ENCODE measurements at regions not wholly inside any gene's neighbourhood (a gene's known extent, or its start where the extent isn't known, plus 50 kb on each side); places are given as distances from the start of the nearest gene placed in this dataset.

DNA sequence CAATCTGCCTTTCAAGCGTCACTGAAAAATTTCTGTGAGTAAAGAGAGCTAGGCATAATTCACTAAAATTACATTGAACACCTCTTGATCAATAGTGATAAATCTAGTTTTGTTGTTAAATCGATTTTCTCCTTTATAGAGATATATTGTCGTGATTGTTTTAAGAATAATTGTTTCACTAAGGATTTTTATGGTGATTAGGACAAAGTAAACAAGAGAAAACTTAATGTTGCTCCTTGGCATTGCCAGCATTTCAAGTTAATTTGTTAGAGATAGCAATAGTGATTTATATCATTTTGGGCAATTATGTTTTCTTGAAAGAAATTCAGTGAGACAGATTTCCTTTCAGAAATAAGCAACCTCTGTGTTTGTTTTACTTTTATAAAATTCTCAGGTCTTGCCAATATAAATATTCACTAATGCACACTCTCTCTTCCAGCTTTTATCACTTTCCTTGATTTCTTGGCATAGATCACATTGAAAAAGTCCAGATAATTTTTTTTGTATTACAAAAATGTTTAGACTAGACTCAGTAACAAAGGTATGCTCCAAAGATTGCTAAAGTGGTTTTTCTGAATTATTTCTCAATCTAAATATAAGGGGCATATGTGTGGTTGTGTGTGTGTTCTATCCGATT lies 538.7 kb downstream of the TFEC start:
- Histone ChIP-seq H3K27me3 (ENCODE audit: insufficient read depth) (no peaks in the 10 kb centered on the region), H3K79me2 (replicated peaks; ENCODE audit: insufficient read depth) (no peaks in the 10 kb centered on the region), H3K4me3 (no peak overlapping the region), H4K20me1 (replicated peaks; ENCODE audit: insufficient read depth) (no peaks in the 10 kb centered on the region), H3F3A (replicated peaks; ENCODE audit: low read depth) (no peaks in the 10 kb centered on the region), H3K4me1 (ENCODE audit: insufficient read depth) (no peaks in the 10 kb centered on the region; the same call in 1 of the 2 replicates), H3K27ac (ENCODE audit: low read depth) (no peak overlapping the region), H2AFZ (no peak overlapping the region), H3K36me3 (ENCODE audit: insufficient read depth) (no peaks in the 10 kb centered on the region), H3K9me2 (ENCODE audit: insufficient read depth) (no peaks in the 10 kb centered on the region), H3K4me2 (no peak overlapping the region)
- Mint-ChIP-seq H3K9me3 (no peaks in the 10 kb centered on the region), H3K4me1 (peaks cover 26% of the 10 kb centered on the region; the same call in 2 of the 3 replicates), H3K27me3 (ENCODE audit: insufficient read depth, low read depth, poor library complexity) (peaks cover 1% of the 10 kb centered on the region), H3K27ac (no peak overlapping the region), H3K36me3 (ENCODE audit: low read depth) (no peaks in the 10 kb centered on the region), H3K4me3 (no peak overlapping the region)
- DNase-seq (ENCODE audit: low spot score) (no peak), ATAC-seq (no peak)
- TF ChIP-seq EZH2phosphoT487 (IDR thresholded peaks at IDR 0.05; ENCODE audit: unreplicated experiment): no peak
- TF ChIP-seq, protein P1, sequence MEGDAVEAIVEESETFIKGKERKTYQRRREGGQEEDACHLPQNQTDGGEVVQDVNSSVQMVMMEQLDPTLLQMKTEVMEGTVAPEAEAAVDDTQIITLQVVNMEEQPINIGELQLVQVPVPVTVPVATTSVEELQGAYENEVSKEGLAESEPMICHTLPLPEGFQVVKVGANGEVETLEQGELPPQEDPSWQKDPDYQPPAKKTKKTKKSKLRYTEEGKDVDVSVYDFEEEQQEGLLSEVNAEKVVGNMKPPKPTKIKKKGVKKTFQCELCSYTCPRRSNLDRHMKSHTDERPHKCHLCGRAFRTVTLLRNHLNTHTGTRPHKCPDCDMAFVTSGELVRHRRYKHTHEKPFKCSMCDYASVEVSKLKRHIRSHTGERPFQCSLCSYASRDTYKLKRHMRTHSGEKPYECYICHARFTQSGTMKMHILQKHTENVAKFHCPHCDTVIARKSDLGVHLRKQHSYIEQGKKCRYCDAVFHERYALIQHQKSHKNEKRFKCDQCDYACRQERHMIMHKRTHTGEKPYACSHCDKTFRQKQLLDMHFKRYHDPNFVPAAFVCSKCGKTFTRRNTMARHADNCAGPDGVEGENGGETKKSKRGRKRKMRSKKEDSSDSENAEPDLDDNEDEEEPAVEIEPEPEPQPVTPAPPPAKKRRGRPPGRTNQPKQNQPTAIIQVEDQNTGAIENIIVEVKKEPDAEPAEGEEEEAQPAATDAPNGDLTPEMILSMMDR (conservative IDR thresholded peaks at IDR 0.05; ENCODE audit: low read depth in 2 of 2): no peak
- TF ChIP-seq, protein P2, sequence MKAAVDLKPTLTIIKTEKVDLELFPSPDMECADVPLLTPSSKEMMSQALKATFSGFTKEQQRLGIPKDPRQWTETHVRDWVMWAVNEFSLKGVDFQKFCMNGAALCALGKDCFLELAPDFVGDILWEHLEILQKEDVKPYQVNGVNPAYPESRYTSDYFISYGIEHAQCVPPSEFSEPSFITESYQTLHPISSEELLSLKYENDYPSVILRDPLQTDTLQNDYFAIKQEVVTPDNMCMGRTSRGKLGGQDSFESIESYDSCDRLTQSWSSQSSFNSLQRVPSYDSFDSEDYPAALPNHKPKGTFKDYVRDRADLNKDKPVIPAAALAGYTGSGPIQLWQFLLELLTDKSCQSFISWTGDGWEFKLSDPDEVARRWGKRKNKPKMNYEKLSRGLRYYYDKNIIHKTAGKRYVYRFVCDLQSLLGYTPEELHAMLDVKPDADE (IDR thresholded peaks at IDR 0.05): no peak
- no peak for TF ChIP-seq EZH2 (IDR thresholded peaks at IDR 0.05; ENCODE audit: low read depth, unreplicated experiment)
- TF ChIP-seq CREB1 (CRISPR knock-in tag; IDR thresholded peaks at IDR 0.05; ENCODE audit: low read depth): no peak
- TF ChIP-seq, protein P3, sequence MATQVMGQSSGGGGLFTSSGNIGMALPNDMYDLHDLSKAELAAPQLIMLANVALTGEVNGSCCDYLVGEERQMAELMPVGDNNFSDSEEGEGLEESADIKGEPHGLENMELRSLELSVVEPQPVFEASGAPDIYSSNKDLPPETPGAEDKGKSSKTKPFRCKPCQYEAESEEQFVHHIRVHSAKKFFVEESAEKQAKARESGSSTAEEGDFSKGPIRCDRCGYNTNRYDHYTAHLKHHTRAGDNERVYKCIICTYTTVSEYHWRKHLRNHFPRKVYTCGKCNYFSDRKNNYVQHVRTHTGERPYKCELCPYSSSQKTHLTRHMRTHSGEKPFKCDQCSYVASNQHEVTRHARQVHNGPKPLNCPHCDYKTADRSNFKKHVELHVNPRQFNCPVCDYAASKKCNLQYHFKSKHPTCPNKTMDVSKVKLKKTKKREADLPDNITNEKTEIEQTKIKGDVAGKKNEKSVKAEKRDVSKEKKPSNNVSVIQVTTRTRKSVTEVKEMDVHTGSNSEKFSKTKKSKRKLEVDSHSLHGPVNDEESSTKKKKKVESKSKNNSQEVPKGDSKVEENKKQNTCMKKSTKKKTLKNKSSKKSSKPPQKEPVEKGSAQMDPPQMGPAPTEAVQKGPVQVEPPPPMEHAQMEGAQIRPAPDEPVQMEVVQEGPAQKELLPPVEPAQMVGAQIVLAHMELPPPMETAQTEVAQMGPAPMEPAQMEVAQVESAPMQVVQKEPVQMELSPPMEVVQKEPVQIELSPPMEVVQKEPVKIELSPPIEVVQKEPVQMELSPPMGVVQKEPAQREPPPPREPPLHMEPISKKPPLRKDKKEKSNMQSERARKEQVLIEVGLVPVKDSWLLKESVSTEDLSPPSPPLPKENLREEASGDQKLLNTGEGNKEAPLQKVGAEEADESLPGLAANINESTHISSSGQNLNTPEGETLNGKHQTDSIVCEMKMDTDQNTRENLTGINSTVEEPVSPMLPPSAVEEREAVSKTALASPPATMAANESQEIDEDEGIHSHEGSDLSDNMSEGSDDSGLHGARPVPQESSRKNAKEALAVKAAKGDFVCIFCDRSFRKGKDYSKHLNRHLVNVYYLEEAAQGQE (IDR thresholded peaks at IDR 0.05; ENCODE audit: unreplicated experiment): no peak
- TF ChIP-seq NANOG (IDR thresholded peaks at IDR 0.05; ENCODE audit: borderline replicate concordance): no peak
- TF ChIP-seq, protein P4, sequence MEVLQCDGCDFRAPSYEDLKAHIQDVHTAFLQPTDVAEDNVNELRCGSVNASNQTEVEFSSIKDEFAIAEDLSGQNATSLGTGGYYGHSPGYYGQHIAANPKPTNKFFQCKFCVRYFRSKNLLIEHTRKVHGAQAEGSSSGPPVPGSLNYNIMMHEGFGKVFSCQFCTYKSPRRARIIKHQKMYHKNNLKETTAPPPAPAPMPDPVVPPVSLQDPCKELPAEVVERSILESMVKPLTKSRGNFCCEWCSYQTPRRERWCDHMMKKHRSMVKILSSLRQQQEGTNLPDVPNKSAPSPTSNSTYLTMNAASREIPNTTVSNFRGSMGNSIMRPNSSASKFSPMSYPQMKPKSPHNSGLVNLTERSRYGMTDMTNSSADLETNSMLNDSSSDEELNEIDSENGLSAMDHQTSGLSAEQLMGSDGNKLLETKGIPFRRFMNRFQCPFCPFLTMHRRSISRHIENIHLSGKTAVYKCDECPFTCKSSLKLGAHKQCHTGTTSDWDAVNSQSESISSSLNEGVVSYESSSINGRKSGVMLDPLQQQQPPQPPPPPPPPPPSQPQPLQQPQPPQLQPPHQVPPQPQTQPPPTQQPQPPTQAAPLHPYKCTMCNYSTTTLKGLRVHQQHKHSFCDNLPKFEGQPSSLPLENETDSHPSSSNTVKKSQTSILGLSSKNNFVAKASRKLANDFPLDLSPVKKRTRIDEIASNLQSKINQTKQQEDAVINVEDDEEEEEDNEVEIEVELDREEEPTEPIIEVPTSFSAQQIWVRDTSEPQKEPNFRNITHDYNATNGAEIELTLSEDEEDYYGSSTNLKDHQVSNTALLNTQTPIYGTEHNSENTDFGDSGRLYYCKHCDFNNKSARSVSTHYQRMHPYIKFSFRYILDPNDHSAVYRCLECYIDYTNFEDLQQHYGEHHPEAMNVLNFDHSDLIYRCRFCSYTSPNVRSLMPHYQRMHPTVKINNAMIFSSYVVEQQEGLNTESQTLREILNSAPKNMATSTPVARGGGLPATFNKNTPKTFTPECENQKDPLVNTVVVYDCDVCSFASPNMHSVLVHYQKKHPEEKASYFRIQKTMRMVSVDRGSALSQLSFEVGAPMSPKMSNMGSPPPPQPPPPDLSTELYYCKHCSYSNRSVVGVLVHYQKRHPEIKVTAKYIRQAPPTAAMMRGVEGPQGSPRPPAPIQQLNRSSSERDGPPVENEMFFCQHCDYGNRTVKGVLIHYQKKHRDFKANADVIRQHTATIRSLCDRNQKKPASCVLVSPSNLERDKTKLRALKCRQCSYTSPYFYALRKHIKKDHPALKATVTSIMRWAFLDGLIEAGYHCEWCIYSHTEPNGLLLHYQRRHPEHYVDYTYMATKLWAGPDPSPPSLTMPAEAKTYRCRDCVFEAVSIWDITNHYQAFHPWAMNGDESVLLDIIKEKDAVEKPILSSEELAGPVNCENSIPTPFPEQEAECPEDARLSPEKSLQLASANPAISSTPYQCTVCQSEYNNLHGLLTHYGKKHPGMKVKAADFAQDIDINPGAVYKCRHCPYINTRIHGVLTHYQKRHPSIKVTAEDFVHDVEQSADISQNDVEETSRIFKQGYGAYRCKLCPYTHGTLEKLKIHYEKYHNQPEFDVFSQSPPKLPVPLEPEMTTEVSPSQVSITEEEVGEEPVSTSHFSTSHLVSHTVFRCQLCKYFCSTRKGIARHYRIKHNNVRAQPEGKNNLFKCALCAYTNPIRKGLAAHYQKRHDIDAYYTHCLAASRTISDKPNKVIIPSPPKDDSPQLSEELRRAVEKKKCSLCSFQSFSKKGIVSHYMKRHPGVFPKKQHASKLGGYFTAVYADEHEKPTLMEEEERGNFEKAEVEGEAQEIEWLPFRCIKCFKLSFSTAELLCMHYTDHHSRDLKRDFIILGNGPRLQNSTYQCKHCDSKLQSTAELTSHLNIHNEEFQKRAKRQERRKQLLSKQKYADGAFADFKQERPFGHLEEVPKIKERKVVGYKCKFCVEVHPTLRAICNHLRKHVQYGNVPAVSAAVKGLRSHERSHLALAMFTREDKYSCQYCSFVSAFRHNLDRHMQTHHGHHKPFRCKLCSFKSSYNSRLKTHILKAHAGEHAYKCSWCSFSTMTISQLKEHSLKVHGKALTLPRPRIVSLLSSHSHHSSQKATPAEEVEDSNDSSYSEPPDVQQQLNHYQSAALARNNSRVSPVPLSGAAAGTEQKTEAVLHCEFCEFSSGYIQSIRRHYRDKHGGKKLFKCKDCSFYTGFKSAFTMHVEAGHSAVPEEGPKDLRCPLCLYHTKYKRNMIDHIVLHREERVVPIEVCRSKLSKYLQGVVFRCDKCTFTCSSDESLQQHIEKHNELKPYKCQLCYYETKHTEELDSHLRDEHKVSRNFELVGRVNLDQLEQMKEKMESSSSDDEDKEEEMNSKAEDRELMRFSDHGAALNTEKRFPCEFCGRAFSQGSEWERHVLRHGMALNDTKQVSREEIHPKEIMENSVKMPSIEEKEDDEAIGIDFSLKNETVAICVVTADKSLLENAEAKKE (CRISPR knock-in tag; IDR thresholded peaks at IDR 0.05): no peak
- no peak for TF ChIP-seq POLR2AphosphoS5 (IDR thresholded peaks at IDR 0.05; ENCODE audit: low read depth)
- TF ChIP-seq ZNF114 (CRISPR knock-in tag; IDR thresholded peaks at IDR 0.05): no peak
- TF ChIP-seq ZNF331 (CRISPR knock-in tag; IDR thresholded peaks at IDR 0.05; ENCODE audit: low read depth): no peak
- TF ChIP-seq JUNB (IDR thresholded peaks at IDR 0.05; ENCODE audit: unreplicated experiment): no peak
- TF ChIP-seq STAT1 (IDR thresholded peaks at IDR 0.05; ENCODE audit: unreplicated experiment): no peak
